ENCODE measurements at regions not wholly inside any gene's neighbourhood (a gene's known extent, or its start where the extent isn't known, plus 50 kb on each side); places are given as distances from the start of the nearest gene placed in this dataset.

DNA sequence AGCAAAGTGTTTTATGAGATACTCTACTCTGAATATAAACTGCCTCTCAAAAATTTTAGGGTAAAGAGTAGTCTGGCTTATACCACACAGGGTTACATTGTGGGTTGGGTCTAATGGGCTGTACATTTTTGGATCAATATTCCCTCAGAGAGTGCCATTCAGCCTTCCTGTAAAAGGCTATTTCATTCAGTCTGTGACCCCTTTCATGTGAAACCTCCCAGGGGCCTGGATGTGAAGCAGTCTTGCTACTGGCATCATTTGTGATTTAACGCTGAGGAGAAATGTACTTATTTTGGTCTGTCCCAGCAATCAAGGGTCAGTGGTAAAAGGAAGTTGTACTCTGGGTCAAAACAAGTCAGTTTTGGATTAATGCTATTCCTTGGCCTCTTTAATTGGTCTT is 71.8 kb upstream of the PRKG1 start:
- Histone ChIP-seq H3K9me3 (no peaks in the 10 kb centered on the region), H3K27me3 (no peaks in the 10 kb centered on the region), H3K27ac (peak overlapping the region in 1 of 4 donors; percentile 8), H3K4me3 (no peak overlapping the region), H3K4me1 (no peaks in the 10 kb centered on the region), H3K36me3 (no peaks in the 10 kb centered on the region)
- TF ChIP-seq POLR2A (IDR thresholded peaks at IDR 0.05) (no peak), POLR2AphosphoS5 (IDR thresholded peaks at IDR 0.05) (no peak), EP300 (IDR thresholded peaks at IDR 0.05) (no peak)
- TF ChIP-seq, protein P1, sequence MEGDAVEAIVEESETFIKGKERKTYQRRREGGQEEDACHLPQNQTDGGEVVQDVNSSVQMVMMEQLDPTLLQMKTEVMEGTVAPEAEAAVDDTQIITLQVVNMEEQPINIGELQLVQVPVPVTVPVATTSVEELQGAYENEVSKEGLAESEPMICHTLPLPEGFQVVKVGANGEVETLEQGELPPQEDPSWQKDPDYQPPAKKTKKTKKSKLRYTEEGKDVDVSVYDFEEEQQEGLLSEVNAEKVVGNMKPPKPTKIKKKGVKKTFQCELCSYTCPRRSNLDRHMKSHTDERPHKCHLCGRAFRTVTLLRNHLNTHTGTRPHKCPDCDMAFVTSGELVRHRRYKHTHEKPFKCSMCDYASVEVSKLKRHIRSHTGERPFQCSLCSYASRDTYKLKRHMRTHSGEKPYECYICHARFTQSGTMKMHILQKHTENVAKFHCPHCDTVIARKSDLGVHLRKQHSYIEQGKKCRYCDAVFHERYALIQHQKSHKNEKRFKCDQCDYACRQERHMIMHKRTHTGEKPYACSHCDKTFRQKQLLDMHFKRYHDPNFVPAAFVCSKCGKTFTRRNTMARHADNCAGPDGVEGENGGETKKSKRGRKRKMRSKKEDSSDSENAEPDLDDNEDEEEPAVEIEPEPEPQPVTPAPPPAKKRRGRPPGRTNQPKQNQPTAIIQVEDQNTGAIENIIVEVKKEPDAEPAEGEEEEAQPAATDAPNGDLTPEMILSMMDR (IDR thresholded peaks at IDR 0.05): no peak
- 82% methylated on average over 1 of the region's 1 CpG; no CpG with 5 or more reads in 1 of the 2 donors for WGBS, 2 donors (ENCODE audit: low coverage in 1 of 2)
- ATAC-seq: no peak

DNA sequence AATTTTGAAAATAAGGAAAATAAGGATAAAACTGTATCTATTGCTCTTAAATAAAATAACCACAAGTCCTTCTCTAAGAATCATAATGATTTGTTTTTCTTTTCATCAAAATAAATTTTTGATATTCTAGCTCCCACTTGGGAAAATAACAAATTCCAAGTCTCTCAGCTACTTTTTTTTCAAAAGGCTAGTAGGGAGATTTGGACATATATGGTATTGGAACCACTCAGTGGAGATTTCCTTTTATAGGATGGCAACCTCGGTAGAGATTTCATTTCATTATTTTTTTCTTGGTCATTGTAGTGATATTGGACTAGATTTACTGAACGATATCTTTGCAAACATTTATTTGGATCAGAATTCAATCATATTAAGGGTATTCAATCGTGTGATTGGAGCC is 69.5 kb upstream of the PRKG1 start:
- Histone ChIP-seq H3K9me3 (no peaks in the 10 kb centered on the region), H3K27me3 (no peaks in the 10 kb centered on the region), H3K36me3 (no peaks in the 10 kb centered on the region), H3K27ac (no peak overlapping the region), H3K4me1 (no peaks in the 10 kb centered on the region), H3K4me3 (no peak overlapping the region)
- 80 to 82% methylated on average over 3 of the region's 3 CpGs for WGBS, 2 donors (ENCODE audit: low coverage in 1 of 2)
- ATAC-seq: no peak
- TF ChIP-seq POLR2AphosphoS5 (IDR thresholded peaks at IDR 0.05) (no peak), POLR2A (IDR thresholded peaks at IDR 0.05) (no peak), EP300 (IDR thresholded peaks at IDR 0.05) (no peak)
- TF ChIP-seq, protein P1 (IDR thresholded peaks at IDR 0.05): no peak

GRCh38 chr10:51005551-51005950 is 68.7 kb upstream of the PRKG1 start:
- WGBS, 2 donors (ENCODE audit: low coverage in 1 of 2): 82 to 86% methylated on average over 2 to 3 of the region's 4 CpGs
- Histone ChIP-seq H3K27ac (no peak overlapping the region), H3K9me3 (no peaks in the 10 kb centered on the region), H3K27me3 (no peaks in the 10 kb centered on the region), H3K4me1 (no peaks in the 10 kb centered on the region), H3K4me3 (no peak overlapping the region), H3K36me3 (no peaks in the 10 kb centered on the region)
- TF ChIP-seq POLR2AphosphoS5 (IDR thresholded peaks at IDR 0.05): no peak
- TF ChIP-seq POLR2A (IDR thresholded peaks at IDR 0.05): no peak
- TF ChIP-seq EP300 (IDR thresholded peaks at IDR 0.05): no peak
- TF ChIP-seq, protein P1 (IDR thresholded peaks at IDR 0.05): no peak
- ATAC-seq: no peak

GRCh38 chr10:51006686-51007085 is 67.6 kb upstream of the PRKG1 start:
- WGBS, 2 donors (ENCODE audit: low coverage in 1 of 2): 100% methylated on average over 3 of the region's 5 CpGs; no CpG with 5 or more reads in 1 of the 2 donors
- no peaks in the 10 kb centered on the region for H3K36me3 ChIP-seq
- no peak overlapping the region for H3K4me3 ChIP-seq
- H3K27ac ChIP-seq: no peak overlapping the region
- no peaks in the 10 kb centered on the region for H3K27me3 ChIP-seq
- ATAC-seq: no peak
- H3K9me3 ChIP-seq: no peaks in the 10 kb centered on the region
- no peaks in the 10 kb centered on the region for H3K4me1 ChIP-seq
- no peak for TF ChIP-seq EP300 (IDR thresholded peaks at IDR 0.05)
- no peak for TF ChIP-seq POLR2AphosphoS5 (IDR thresholded peaks at IDR 0.05)
- TF ChIP-seq, protein P1 (IDR thresholded peaks at IDR 0.05): no peak
- no peak for TF ChIP-seq POLR2A (IDR thresholded peaks at IDR 0.05)

DNA sequence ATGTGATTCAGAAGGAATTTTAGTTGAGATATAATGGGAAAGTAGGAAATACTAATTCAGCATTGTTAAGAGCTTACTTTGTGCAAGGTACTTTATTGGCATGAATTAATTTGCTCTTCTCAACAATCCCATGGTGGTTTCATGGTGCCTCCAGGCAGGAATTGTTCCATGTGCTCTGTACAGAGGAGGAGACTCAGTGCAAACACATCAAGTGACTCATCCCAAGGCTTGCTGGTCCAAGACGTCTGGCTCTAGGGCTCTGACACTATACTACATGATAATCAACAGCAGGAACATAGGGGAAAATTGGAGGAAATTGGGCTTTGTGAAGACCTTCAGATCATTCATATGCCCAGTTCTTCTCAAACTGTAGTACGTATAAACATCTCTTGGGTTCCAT is 66.5 kb upstream of the PRKG1 start:
- ATAC-seq: no peak

More for the DNA sequence above, 66.5 kb upstream of the PRKG1 start:
- no peaks in the 10 kb centered on the region for H3K36me3 ChIP-seq
- 50 to 66% methylated on average over 2 of the region's 2 CpGs for WGBS, 2 donors (ENCODE audit: low coverage in 1 of 2)
- no peaks in the 10 kb centered on the region for H3K27me3 ChIP-seq
- H3K4me1 ChIP-seq: no peaks in the 10 kb centered on the region
- TF ChIP-seq, protein P1 (IDR thresholded peaks at IDR 0.05): no peak
- TF ChIP-seq EP300 (IDR thresholded peaks at IDR 0.05) (no peak), POLR2A (IDR thresholded peaks at IDR 0.05) (no peak), POLR2AphosphoS5 (IDR thresholded peaks at IDR 0.05) (no peak)
- H3K9me3 ChIP-seq: no peaks in the 10 kb centered on the region
- no peak overlapping the region for H3K27ac ChIP-seq
- no peak overlapping the region for H3K4me3 ChIP-seq

All from gastroesophageal sphincter (tissue), 4 donors.